Panc1 (cell line): ENCODE measurements at regions not wholly inside any gene's neighbourhood (a gene's known extent, or its start where the extent isn't known, plus 50 kb on each side); places are given as distances from the start of the nearest gene placed in this dataset.

Experiments
- ATAC-seq: fragments of 200-7000 bp; cut with Tn5 transposase; 2 replicates; pipeline ENCODE4 v1.9.1; 2020; ENCODE audit warnings: mild to moderate bottlenecking, moderate library complexity
- BruUV-seq: library from RNA; stranded (reverse); fragments of 400-500 nt; replicated peaks from 2 replicates; lab custom pipeline; 2021; lab: Mats Ljungman, UMichigan
- CTCF ChIA-PET: fragments of 300-600 bp; sonication (Branson Sonifier 250); formaldehyde crosslinking; loops from one replicate; lab custom pipeline; 2022; ENCODE audit warnings: antibody characterized with exemption; lab: Charles Lee
- POLR2A ChIA-PET: fragments of 300-600 bp; sonication (Branson Sonifier 250); formaldehyde crosslinking; loops from one replicate; lab custom pipeline; 2022; ENCODE audit warnings: antibody characterized with exemption; lab: Charles Lee
- DNase-seq: peaks from one replicate; pipeline ENCODE4 v3.0.0-alpha.2; 2010; ENCODE audit warnings: low read depth, low spot score
- H3K27ac ChIP-seq: 2 replicates; pipeline ENCODE4 v1.5.1; 2011; ENCODE audit warnings: mild to moderate bottlenecking, low read length, inconsistent platforms
- H3K27me3 ChIP-seq: fragments of 200-500 bp; sonication (Bioruptor generic); 2 replicates; pipeline ENCODE4 v1.6.0; 2014; ENCODE audit warnings: low read length, inconsistent platforms; ENCODE audit not compliant: control insufficient read depth, insufficient read depth
- H3K36me3 ChIP-seq: fragments of 200-500 bp; sonication (Bioruptor generic); 2 replicates; pipeline ENCODE4 v1.5.1; 2014; ENCODE audit warnings: inconsistent platforms, mild to moderate bottlenecking, low read length, moderate library complexity; ENCODE audit not compliant: control insufficient read depth, insufficient read depth
- H3K4me1 ChIP-seq: 2 replicates; pipeline ENCODE4 v1.5.1; 2011; ENCODE audit warnings: inconsistent platforms, mild to moderate bottlenecking, low read length, moderate library complexity; ENCODE audit not compliant: control insufficient read depth, insufficient read depth
- H3K4me3 ChIP-seq, 2 experiments: 2 replicates each; pipeline ENCODE4 v1.5.1; 2011 to 2012; ENCODE audit warnings: low read depth in 2 of 2, low read length in 2 of 2, mild to moderate bottlenecking in 2 of 2, inconsistent platforms in 1 of 2, moderate library complexity in 1 of 2
- H3K9me3 ChIP-seq: fragments of 200-500 bp; sonication (Bioruptor generic); 2 replicates; pipeline ENCODE4 v1.5.1; 2014; ENCODE audit warnings: low read depth, mild to moderate bottlenecking, inconsistent platforms, low read length, moderate library complexity; ENCODE audit not compliant: control insufficient read depth, insufficient read depth
- POLR2AphosphoS5 ChIP-seq: IDR thresholded peaks from 2 replicates; pipeline ENCODE4 v1.6.1; 2012; ENCODE audit warnings: mild to moderate bottlenecking, low read depth, low read length, moderate library complexity
- SIN3A ChIP-seq: IDR thresholded peaks from 2 replicates; pipeline ENCODE4 v1.6.1; 2012; ENCODE audit warnings: low read depth, mild to moderate bottlenecking, low read length, moderate library complexity, borderline replicate concordance; ENCODE audit not compliant: insufficient read depth
- TCF7L2 ChIP-seq: IDR thresholded peaks from 2 replicates; pipeline ENCODE4 v1.6.1; 2011; ENCODE audit warnings: mild to moderate bottlenecking, low read depth, low read length, inconsistent platforms
- in situ Hi-C: cut with HindIII; loops from 2 replicates; pipeline ENCODE4 v1.10.0; 2016; ENCODE audit warnings: low sequenced_read_pairs, low pct_unique_long_range_greater_than_20kb
- intact Hi-C: fragments of 100-400 bp; cut with micrococcal nuclease; formaldehyde crosslinking; loops from one replicate; pipeline ENCODE4 v1.10.0; 2022; ENCODE audit not compliant: unreplicated experiment
- TF ChIP-seq, protein P1 (sequence below), 2 experiments: IDR thresholded peaks; 2 replicates each; pipeline ENCODE4 v1.6.1; 2011 to 2012; ENCODE audit warnings: low read depth in 2 of 2, control low read depth in 1 of 2, low read length in 1 of 2, mild to moderate bottlenecking in 1 of 2, moderate library complexity in 1 of 2; ENCODE audit not compliant: insufficient read depth in 1 of 2
- TF ChIP-seq, protein P2 (sequence below): fragments of 450-650 bp; IDR thresholded peaks from 2 replicates; pipeline ENCODE4 v1.5.1; 2017; ENCODE audit warnings: mild to moderate bottlenecking

DNA sequence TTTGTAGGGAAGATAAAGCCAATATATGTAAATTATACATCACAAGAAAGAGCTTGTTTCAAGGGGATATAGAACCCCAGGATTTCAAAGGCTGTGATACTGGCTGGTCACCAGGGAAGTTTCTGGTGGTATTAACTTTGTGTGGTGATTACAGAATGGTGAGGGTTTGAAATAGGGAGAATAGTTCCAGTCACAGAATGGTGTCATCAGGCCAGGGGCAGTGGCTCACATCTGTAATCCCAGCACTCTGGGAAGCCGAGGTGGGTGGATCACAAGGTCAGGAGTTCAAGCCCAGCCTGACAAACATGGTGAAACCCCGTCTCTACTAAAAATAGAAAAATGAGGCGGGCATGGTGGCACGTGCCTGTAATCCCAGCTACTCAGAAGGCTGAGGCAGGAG lies 183.8 kb upstream of the XYLT1 start:
- Histone ChIP-seq H3K36me3 (no peaks in the 10 kb centered on the region), H3K4me1 (no peaks in the 10 kb centered on the region), H3K9me3 (no peaks in the 10 kb centered on the region), H3K4me3 (no peak overlapping the region), H3K27ac (no peak overlapping the region), H3K27me3 (peaks cover 16% of the 10 kb centered on the region)
- intact Hi-C loops, result no loop called here
- BruUV-seq, result no TSS peak
- ChIA-PET CTCF (no interaction called here), POLR2A (no interaction called here)
- in situ Hi-C loops, result no loop called here
- DNase-seq (no peak), ATAC-seq (no peak)
- TF ChIP-seq POLR2AphosphoS5, result no peak
- no peak for TF ChIP-seq TCF7L2
- TF ChIP-seq, protein P1, sequence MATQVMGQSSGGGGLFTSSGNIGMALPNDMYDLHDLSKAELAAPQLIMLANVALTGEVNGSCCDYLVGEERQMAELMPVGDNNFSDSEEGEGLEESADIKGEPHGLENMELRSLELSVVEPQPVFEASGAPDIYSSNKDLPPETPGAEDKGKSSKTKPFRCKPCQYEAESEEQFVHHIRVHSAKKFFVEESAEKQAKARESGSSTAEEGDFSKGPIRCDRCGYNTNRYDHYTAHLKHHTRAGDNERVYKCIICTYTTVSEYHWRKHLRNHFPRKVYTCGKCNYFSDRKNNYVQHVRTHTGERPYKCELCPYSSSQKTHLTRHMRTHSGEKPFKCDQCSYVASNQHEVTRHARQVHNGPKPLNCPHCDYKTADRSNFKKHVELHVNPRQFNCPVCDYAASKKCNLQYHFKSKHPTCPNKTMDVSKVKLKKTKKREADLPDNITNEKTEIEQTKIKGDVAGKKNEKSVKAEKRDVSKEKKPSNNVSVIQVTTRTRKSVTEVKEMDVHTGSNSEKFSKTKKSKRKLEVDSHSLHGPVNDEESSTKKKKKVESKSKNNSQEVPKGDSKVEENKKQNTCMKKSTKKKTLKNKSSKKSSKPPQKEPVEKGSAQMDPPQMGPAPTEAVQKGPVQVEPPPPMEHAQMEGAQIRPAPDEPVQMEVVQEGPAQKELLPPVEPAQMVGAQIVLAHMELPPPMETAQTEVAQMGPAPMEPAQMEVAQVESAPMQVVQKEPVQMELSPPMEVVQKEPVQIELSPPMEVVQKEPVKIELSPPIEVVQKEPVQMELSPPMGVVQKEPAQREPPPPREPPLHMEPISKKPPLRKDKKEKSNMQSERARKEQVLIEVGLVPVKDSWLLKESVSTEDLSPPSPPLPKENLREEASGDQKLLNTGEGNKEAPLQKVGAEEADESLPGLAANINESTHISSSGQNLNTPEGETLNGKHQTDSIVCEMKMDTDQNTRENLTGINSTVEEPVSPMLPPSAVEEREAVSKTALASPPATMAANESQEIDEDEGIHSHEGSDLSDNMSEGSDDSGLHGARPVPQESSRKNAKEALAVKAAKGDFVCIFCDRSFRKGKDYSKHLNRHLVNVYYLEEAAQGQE (IDR thresholded peaks at IDR 0.05; ENCODE audit: insufficient read depth in 1 of 2, low read depth in 2 of 2, low read length in 1 of 2), result no peak
- TF ChIP-seq, protein P2, sequence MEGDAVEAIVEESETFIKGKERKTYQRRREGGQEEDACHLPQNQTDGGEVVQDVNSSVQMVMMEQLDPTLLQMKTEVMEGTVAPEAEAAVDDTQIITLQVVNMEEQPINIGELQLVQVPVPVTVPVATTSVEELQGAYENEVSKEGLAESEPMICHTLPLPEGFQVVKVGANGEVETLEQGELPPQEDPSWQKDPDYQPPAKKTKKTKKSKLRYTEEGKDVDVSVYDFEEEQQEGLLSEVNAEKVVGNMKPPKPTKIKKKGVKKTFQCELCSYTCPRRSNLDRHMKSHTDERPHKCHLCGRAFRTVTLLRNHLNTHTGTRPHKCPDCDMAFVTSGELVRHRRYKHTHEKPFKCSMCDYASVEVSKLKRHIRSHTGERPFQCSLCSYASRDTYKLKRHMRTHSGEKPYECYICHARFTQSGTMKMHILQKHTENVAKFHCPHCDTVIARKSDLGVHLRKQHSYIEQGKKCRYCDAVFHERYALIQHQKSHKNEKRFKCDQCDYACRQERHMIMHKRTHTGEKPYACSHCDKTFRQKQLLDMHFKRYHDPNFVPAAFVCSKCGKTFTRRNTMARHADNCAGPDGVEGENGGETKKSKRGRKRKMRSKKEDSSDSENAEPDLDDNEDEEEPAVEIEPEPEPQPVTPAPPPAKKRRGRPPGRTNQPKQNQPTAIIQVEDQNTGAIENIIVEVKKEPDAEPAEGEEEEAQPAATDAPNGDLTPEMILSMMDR, result no peak
- TF ChIP-seq SIN3A, result no peak

DNA sequence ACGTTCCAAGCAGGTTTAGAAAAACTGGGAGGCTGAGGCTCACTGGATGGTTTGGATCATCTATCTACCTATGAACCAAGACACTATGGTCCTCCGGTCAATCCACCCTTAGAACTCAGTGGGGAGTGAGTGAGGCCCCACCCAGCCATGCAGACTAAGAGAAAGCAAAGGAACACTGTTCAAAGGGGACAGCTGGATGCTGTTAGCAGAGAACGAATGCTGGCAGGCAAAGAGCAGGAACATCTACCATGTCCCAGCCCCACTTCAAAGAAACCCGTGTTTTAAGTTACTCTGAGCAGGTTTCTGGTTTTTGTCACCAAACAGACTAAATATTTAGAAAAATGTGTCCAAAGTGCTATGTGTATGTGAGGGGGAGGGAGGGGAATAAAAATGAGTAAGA lies 183.4 kb upstream of the XYLT1 start:
- POLR2A ChIA-PET, result no interaction called here
- Histone ChIP-seq H3K36me3 (no peaks in the 10 kb centered on the region), H3K27ac (no peak overlapping the region), H3K27me3 (peaks cover 16% of the 10 kb centered on the region), H3K9me3 (no peaks in the 10 kb centered on the region), H3K4me1 (no peaks in the 10 kb centered on the region), H3K4me3 (no peak overlapping the region)
- in situ Hi-C loops (no loop called here), intact Hi-C loops (no loop called here)
- CTCF ChIA-PET, result no interaction called here
- no TSS peak for BruUV-seq
- DNase-seq, result no peak
- no peak for ATAC-seq
- TF ChIP-seq TCF7L2, result no peak
- TF ChIP-seq SIN3A, result no peak
- TF ChIP-seq POLR2AphosphoS5, result no peak
- TF ChIP-seq, protein P2, result no peak
- TF ChIP-seq, protein P1 (IDR thresholded peaks at IDR 0.05; ENCODE audit: insufficient read depth in 1 of 2, low read depth in 2 of 2, low read length in 1 of 2), result no peak
